ENCODE measurements at regions not wholly inside any gene's neighbourhood (a gene's known extent, or its start where the extent isn't known, plus 50 kb on each side); places are given as distances from the start of the nearest gene placed in this dataset.
"Not testable (repeated sequence)": the region's sequence is repeated elsewhere in the genome, so short reads cannot be mapped to it uniquely, and the experiment has no call there.

DNA sequence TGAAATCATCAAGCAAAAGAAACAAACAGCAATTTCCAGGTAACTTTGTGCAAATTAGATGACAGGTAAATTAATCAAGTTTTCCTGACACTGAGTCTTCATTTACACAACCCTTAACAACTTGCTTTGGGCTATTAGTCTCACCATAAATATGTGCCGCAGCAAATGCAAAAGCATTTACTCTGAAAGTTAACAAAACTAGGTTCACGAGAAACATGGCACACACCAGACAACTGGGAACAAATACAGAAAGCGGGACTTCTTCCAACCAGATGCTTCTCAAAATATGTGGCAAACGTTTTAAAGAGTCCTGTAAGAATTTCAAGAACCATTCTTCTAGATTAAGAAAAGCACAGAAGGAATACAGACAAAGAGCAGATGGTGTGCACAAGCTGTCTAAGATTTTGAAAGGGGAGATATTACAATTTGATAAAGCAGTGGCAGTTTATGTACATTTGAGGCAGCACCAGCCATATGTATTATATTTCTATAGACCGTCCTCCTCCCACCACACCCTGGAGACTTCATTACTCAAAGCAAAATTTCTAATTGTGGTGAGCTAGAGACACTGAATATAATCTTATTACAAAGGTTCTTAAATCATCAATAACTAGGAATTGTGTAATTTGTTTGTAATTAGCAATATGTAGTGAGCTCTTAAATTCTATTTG is 192.5 kb upstream of the ADAMTS3 start:
- ChIA-PET POLR2A (no interaction called here), CTCF (no interaction called here), RAD21 (ENCODE audit: low non-redundant PET in 1 of 2, low total read pairs in 2 of 2, uncharacterized antibody in 2 of 2, unreplicated experiment in 2 of 2) (no interaction called here)
- Histone ChIP-seq H3K27me3 (ENCODE audit: insufficient read depth, low read length) (no peaks in the 10 kb centered on the region), H3K4me2 (ENCODE audit: low read length) (no peak overlapping the region), H3K36me3 (ENCODE audit: control insufficient read depth in 1 of 2, insufficient read depth in 2 of 2, low read length in 2 of 2) (no peaks in the 10 kb centered on the region), H3K9ac (ENCODE audit: low read length) (no peak overlapping the region), H3K9me2 (ENCODE audit: insufficient read depth) (no peaks in the 10 kb centered on the region), H2AFZ (ENCODE audit: low read depth, low read length, poor library complexity, severe bottlenecking) (no peak overlapping the region), H3K79me2 (ENCODE audit: insufficient read depth, low read length) (no peaks in the 10 kb centered on the region), H3K4me3 (replicated peaks in 1 of 2; ENCODE audit: low read depth in 1 of 2, low read length in 2 of 2) (no peak overlapping the region), H3K4me1 (ENCODE audit: control insufficient read depth in 1 of 2, insufficient read depth in 2 of 2, low read length in 2 of 2) (no peaks in the 10 kb centered on the region), H4K20me1 (ENCODE audit: insufficient read depth) (no peaks in the 10 kb centered on the region), H3K9me3 (ENCODE audit: control insufficient read depth in 1 of 2, insufficient read depth in 1 of 2, low read depth in 1 of 2, low read length in 2 of 2) (no peaks in the 10 kb centered on the region), H3K27ac (ENCODE audit: low read depth, low read length) (no peak overlapping the region)
- ATAC-seq (no peak), DNase-seq (ENCODE audit: low read depth, low spot score) (no peak)
- TF ChIP-seq JUND (IDR thresholded peaks at IDR 0.05) (no peak), FOSL1 (IDR thresholded peaks at IDR 0.05; ENCODE audit: low read depth) (no peak), ELF1 (IDR thresholded peaks at IDR 0.05; ENCODE audit: borderline replicate concordance, low read depth) (no peak), SP1 (IDR thresholded peaks at IDR 0.05; ENCODE audit: low read depth) (no peak), EZH2 (IDR thresholded peaks at IDR 0.05) (no peak), SIN3A (IDR thresholded peaks at IDR 0.05; ENCODE audit: low read depth) (no peak), YY1 (IDR thresholded peaks at IDR 0.05; ENCODE audit: extremely low read depth, insufficient replicate concordance, low read depth, low read length) (no peak), CTCF (IDR thresholded peaks at IDR 0.05 in 2 of 3, conservative IDR thresholded peaks at IDR 0.05 in 1 of 3; ENCODE audit: borderline replicate concordance in 1 of 3, insufficient read depth in 1 of 3, low read depth in 2 of 3, low read length in 2 of 3) (no peak), EZH2phosphoT487 (IDR thresholded peaks at IDR 0.05; ENCODE audit: borderline replicate concordance) (no peak), EGR1 (IDR thresholded peaks at IDR 0.05; ENCODE audit: low read depth) (no peak), ZNF274 (IDR thresholded peaks at IDR 0.05; ENCODE audit: low read depth, low read length) (no peak), RAD21 (IDR thresholded peaks at IDR 0.05; ENCODE audit: low read depth) (no peak), ZFX (IDR thresholded peaks at IDR 0.05) (no peak)
- TF ChIP-seq, protein P1, sequence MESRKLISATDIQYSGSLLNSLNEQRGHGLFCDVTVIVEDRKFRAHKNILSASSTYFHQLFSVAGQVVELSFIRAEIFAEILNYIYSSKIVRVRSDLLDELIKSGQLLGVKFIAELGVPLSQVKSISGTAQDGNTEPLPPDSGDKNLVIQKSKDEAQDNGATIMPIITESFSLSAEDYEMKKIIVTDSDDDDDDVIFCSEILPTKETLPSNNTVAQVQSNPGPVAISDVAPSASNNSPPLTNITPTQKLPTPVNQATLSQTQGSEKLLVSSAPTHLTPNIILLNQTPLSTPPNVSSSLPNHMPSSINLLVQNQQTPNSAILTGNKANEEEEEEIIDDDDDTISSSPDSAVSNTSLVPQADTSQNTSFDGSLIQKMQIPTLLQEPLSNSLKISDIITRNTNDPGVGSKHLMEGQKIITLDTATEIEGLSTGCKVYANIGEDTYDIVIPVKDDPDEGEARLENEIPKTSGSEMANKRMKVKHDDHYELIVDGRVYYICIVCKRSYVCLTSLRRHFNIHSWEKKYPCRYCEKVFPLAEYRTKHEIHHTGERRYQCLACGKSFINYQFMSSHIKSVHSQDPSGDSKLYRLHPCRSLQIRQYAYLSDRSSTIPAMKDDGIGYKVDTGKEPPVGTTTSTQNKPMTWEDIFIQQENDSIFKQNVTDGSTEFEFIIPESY (IDR thresholded peaks at IDR 0.05; ENCODE audit: extremely low read depth, insufficient replicate concordance, low read length), result no peak
- TF ChIP-seq, protein P2, sequence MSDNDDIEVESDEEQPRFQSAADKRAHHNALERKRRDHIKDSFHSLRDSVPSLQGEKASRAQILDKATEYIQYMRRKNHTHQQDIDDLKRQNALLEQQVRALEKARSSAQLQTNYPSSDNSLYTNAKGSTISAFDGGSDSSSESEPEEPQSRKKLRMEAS (IDR thresholded peaks at IDR 0.05), result no peak
- no TSS peak for BruUV-seq (replicated peaks)
- intact Hi-C loops (cut with micrococcal nuclease), result no loop called here

DNA sequence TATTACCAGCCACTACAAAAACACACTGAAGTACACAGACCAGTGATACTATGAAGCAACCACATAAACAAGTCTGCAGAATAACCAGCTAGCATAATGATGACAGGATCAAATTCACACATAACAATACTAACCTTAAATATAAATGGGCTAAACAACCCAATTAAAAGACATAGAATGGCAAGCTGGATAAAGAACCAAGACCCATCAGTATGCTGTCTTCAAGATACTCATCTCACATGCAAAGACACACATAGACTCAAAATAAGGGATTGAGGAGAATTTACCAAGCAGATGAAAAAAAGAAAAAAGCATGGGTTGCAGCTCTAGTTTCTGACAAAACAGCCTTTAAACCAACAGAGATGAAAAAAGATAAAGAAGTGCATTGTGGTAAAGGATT is 184.4 kb upstream of the ADAMTS3 start:
- POLR2A ChIA-PET; intact Hi-C loops (cut with micrococcal nuclease); H3K4me2 ChIP-seq (ENCODE audit: low read length); H3K9ac ChIP-seq (ENCODE audit: low read length); H3K4me3 ChIP-seq (replicated peaks in 1 of 2; ENCODE audit: low read depth in 1 of 2, low read length in 2 of 2); H4K20me1 ChIP-seq (ENCODE audit: insufficient read depth); BruUV-seq (replicated peaks); CTCF ChIA-PET; H3K9me3 ChIP-seq (ENCODE audit: control insufficient read depth in 1 of 2, insufficient read depth in 1 of 2, low read depth in 1 of 2, low read length in 2 of 2); ATAC-seq; RAD21 ChIA-PET (ENCODE audit: low non-redundant PET in 1 of 2, low total read pairs in 2 of 2, uncharacterized antibody in 2 of 2, unreplicated experiment in 2 of 2); H2AFZ ChIP-seq (ENCODE audit: low read depth, low read length, poor library complexity, severe bottlenecking); H3K27ac ChIP-seq (ENCODE audit: low read depth, low read length); H3K9me2 ChIP-seq (ENCODE audit: insufficient read depth); H3K36me3 ChIP-seq (ENCODE audit: control insufficient read depth in 1 of 2, insufficient read depth in 2 of 2, low read length in 2 of 2); DNase-seq (ENCODE audit: low read depth, low spot score); H3K79me2 ChIP-seq (ENCODE audit: insufficient read depth, low read length); H3K4me1 ChIP-seq (ENCODE audit: control insufficient read depth in 1 of 2, insufficient read depth in 2 of 2, low read length in 2 of 2); H3K27me3 ChIP-seq (ENCODE audit: insufficient read depth, low read length): not testable (repeated sequence)

All from HCT116 (cell line).